ENCODE measurements at regions not wholly inside any gene's neighbourhood (a gene's known extent, or its start where the extent isn't known, plus 50 kb on each side); places are given as distances from the start of the nearest gene placed in this dataset.
"Not testable (repeated sequence)": the region's sequence is repeated elsewhere in the genome, so short reads cannot be mapped to it uniquely, and the experiment has no call there.

GRCh38 chr12:124674937-124675336 lies 107.5 kb upstream of the NCOR2 start:
- DNase-seq (ENCODE audit: low spot score): no peak

GRCh38 chr12:124673801-124674617 lies 106.6 kb upstream of the NCOR2 start:
- DNase-seq (ENCODE audit: low spot score): no peak

- DNase-seq (ENCODE audit: low spot score): not testable (repeated sequence)
Observed at GRCh38 chr12:124669271-124669721, 101.9 kb upstream of the NCOR2 start.

GRCh38 chr12:124668602-124669001 lies 101.2 kb upstream of the NCOR2 start:
- DNase-seq (ENCODE audit: low spot score): no peak

- DNase-seq (ENCODE audit: low spot score): no peak
Observed at GRCh38 chr12:124667506-124668326, 100.3 kb upstream of the NCOR2 start.

GRCh38 chr12:124666722-124667259 lies 99.4 kb upstream of the NCOR2 start:
- no peak for DNase-seq (ENCODE audit: low spot score)

GRCh38 chr12:124665511-124665910 lies 98.1 kb upstream of the NCOR2 start:
- DNase-seq (ENCODE audit: low spot score): no peak

GRCh38 chr12:124664395-124665111 lies 97.1 kb upstream of the NCOR2 start:
- DNase-seq (ENCODE audit: low spot score): no peak

GRCh38 chr12:124663771-124664366 lies 96.5 kb upstream of the NCOR2 start:
- no peak for DNase-seq (ENCODE audit: low spot score)

GRCh38 chr12:124663206-124663605 lies 95.8 kb upstream of the NCOR2 start:
- no peak for DNase-seq (ENCODE audit: low spot score)

- no peak for DNase-seq (ENCODE audit: low spot score)
Observed at GRCh38 chr12:124661341-124661740, 93.9 kb upstream of the NCOR2 start.

GRCh38 chr12:124660851-124661250 lies 93.4 kb upstream of the NCOR2 start:
- no peak for DNase-seq (ENCODE audit: low spot score)

GRCh38 chr12:124658806-124659402 lies 91.5 kb upstream of the NCOR2 start:
- no peak for DNase-seq (ENCODE audit: low spot score)

- DNase-seq (ENCODE audit: low spot score): no peak
Observed at GRCh38 chr12:124658302-124658701, 90.9 kb upstream of the NCOR2 start.

GRCh38 chr12:124656947-124657434 lies 89.6 kb upstream of the NCOR2 start:
- no peak for DNase-seq (ENCODE audit: low spot score)

- DNase-seq (ENCODE audit: low spot score): no peak
Observed at GRCh38 chr12:124655698-124656516, 88.5 kb upstream of the NCOR2 start.

GRCh38 chr12:124655048-124655697 lies 87.8 kb upstream of the NCOR2 start:
- no peak for DNase-seq (ENCODE audit: low spot score)

GRCh38 chr12:124654666-124655047 lies 87.2 kb upstream of the NCOR2 start:
- DNase-seq (ENCODE audit: low spot score): no peak

- no peak for DNase-seq (ENCODE audit: low spot score)
Observed at GRCh38 chr12:124653169-124653931, 85.9 kb upstream of the NCOR2 start.
